Neural crest cell (in vitro differentiated cells): ENCODE measurements at regions not wholly inside any gene's neighbourhood (a gene's known extent, or its start where the extent isn't known, plus 50 kb on each side); places are given as distances from the start of the nearest gene placed in this dataset.

ENCODE experiments used
- DNase-seq: peaks from one replicate; pipeline ENCODE4 v3.0.0; 2021; ENCODE audit warnings: low read depth, mixed read lengths, low spot score
- H3K27ac Mint-ChIP-seq: one replicate; pipeline ENCODE4 v1.8.0; 2021; ENCODE audit warnings: mild to moderate bottlenecking, mixed read lengths; ENCODE audit not compliant: unreplicated experiment
- H3K27me3 Mint-ChIP-seq: 2 replicates; pipeline ENCODE4 v1.8.0; 2021; ENCODE audit warnings: low read depth, mild to moderate bottlenecking, mixed read lengths
- H3K36me3 Mint-ChIP-seq: 2 replicates; pipeline ENCODE4 v1.8.0; 2021; ENCODE audit warnings: low read depth, mild to moderate bottlenecking, mixed read lengths
- H3K4me1 Mint-ChIP-seq: 2 replicates; pipeline ENCODE4 v1.8.0; 2021; ENCODE audit warnings: mixed read lengths
- H3K4me3 Mint-ChIP-seq: one replicate; pipeline ENCODE4 v1.8.0; 2021; ENCODE audit warnings: mild to moderate bottlenecking, mixed read lengths
- H3K9me3 Mint-ChIP-seq: 2 replicates; pipeline ENCODE4 v1.8.0; 2021; ENCODE audit warnings: mixed read lengths
- TF ChIP-seq, protein P1 (sequence below): fragments of 200-600 bp; sonication (generic); conservative IDR thresholded peaks from 2 replicates; pipeline ENCODE4 v1.5.0; 2021; ENCODE audit warnings: antibody characterized with exemption, mild to moderate bottlenecking

DNA sequence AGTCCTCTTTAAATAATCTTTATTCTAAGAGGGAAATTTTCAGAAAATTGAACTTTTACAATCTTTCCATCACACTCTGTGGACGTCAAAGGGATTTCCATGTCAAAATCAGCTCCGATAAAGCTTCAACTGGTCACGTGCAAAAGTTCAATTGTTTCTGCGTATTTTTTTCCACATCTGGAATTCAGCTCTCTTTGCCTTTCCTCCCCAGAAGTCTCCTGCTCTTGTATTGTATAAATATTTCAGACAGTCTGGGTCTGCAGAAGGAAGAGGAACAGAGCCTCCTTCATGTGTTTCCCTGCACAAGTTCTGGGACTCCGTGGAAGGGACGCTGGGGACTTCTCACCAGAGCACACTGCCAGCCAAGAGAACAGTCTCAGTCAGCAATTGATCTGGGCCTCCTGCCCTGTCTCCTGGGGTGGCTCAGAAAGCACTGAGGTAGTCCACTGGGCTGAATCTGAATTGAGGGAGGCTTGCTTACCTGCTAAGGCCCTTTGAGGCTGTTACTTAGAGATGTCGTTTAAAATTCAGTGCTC, 251.5 kb downstream of the TFCP2L1 start:
- TF ChIP-seq, protein P1, sequence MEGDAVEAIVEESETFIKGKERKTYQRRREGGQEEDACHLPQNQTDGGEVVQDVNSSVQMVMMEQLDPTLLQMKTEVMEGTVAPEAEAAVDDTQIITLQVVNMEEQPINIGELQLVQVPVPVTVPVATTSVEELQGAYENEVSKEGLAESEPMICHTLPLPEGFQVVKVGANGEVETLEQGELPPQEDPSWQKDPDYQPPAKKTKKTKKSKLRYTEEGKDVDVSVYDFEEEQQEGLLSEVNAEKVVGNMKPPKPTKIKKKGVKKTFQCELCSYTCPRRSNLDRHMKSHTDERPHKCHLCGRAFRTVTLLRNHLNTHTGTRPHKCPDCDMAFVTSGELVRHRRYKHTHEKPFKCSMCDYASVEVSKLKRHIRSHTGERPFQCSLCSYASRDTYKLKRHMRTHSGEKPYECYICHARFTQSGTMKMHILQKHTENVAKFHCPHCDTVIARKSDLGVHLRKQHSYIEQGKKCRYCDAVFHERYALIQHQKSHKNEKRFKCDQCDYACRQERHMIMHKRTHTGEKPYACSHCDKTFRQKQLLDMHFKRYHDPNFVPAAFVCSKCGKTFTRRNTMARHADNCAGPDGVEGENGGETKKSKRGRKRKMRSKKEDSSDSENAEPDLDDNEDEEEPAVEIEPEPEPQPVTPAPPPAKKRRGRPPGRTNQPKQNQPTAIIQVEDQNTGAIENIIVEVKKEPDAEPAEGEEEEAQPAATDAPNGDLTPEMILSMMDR: no peak
- Mint-ChIP-seq H3K4me1 (peaks cover 4% of the 10 kb centered on the region), H3K9me3 (no peaks in the 10 kb centered on the region), H3K27me3 (peaks cover 10% of the 10 kb centered on the region), H3K27ac (no peak overlapping the region), H3K4me3 (no peak overlapping the region), H3K36me3 (no peaks in the 10 kb centered on the region)
- no peak for DNase-seq

DNA sequence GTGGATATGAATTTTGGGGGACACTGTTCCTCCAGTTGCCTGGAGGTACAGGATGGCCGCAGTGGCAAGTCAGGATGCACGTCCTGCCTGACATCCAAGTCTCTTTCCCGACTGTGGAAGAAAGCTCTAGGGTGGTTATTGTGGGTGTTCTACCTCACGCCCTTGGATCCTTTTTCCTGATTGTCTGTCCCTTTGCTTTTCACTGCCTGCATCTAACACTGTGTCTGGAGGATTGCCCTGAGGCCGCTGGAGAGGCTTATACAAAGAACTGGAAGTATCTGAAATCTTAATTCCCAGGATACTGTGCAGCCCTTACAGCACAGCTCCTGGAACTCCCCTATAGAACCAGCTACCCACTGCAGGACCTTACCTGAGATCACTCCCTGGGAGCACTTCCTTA, 250.5 kb downstream of the TFCP2L1 start:
- peaks cover 4% of the 10 kb centered on the region for H3K4me1 Mint-ChIP-seq
- H3K36me3 Mint-ChIP-seq: no peaks in the 10 kb centered on the region
- H3K4me3 Mint-ChIP-seq: no peak overlapping the region
- H3K9me3 Mint-ChIP-seq: no peaks in the 10 kb centered on the region
- no peak for DNase-seq
- TF ChIP-seq, protein P1: no peak
- H3K27me3 Mint-ChIP-seq: peaks cover 10% of the 10 kb centered on the region
- H3K27ac Mint-ChIP-seq: no peak overlapping the region

DNA sequence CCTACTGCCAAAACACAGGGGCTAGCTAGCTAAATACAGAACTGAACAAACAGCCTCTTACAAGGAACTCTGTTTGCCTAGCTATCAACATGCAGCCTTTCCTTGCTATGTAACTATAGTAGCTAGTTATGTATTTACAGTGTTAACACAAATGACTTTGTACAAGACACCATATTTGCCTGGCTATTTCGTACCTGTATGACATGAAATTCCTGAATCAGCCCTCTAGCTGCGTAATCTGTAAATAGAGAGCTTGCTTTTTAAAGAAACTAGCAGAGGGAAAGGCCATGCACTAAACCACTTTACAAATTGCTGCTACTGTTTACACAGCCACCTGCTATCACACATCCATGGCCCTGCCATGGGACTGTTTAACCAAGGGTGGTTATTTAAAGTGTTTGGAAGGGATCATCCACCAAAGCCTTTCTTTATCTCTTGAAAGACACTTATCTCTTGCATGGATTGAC, 248.7 kb downstream of the TFCP2L1 start:
- no peak overlapping the region for H3K27ac Mint-ChIP-seq
- H3K4me1 Mint-ChIP-seq: peaks cover 4% of the 10 kb centered on the region
- TF ChIP-seq, protein P1: no peak
- H3K36me3 Mint-ChIP-seq: no peaks in the 10 kb centered on the region
- H3K27me3 Mint-ChIP-seq: no peaks in the 10 kb centered on the region
- no peak overlapping the region for H3K4me3 Mint-ChIP-seq
- no peak for DNase-seq
- H3K9me3 Mint-ChIP-seq: no peaks in the 10 kb centered on the region

DNA sequence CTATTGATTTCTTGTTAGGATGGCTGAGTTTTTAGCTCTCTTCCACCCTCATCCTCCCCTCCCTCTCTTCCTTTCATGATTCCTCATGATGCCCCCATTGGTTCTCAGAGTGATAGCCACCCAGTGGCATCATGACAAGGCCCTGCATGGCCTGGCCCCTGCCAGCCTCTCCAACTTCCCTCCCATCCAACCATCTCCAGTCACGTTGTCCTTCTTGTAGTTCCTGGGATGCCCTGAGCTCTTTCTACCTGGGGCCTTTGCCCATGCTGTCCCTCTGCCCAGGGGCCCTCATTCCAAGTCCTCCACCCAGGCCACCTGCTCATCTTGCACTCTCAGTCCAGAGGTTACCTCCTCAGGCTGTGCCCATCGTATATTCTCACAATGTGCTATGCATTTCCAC, 247.5 kb downstream of the TFCP2L1 start:
- DNase-seq: no peak
- H3K27me3 Mint-ChIP-seq: no peaks in the 10 kb centered on the region

DNA sequence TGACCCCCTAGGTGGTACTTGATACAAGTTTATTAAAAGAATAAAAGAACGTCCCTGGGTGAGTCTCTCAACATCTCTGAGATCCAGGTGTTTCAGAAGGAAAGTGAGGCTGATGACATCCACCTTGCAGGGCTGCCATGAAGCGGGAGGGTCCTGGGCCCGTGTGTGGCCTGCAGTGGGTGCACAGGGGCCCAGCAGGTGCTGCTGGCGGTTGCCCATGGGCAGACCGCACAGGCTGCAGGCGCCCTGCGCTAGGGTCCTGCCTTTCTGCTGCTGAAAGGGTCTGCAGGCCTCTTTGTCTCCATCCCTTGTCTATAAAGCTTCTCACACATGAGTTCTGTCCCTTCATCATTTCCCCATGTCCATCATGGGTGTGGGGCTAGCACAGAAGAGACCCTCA, 247.0 kb downstream of the TFCP2L1 start:
- TF ChIP-seq, protein P1: no peak
- no peak overlapping the region for H3K27ac Mint-ChIP-seq
- no peak for DNase-seq
- no peak overlapping the region for H3K4me3 Mint-ChIP-seq
- H3K36me3 Mint-ChIP-seq: no peaks in the 10 kb centered on the region
- no peaks in the 10 kb centered on the region for H3K9me3 Mint-ChIP-seq
- peaks cover 4% of the 10 kb centered on the region for H3K4me1 Mint-ChIP-seq
- no peaks in the 10 kb centered on the region for H3K27me3 Mint-ChIP-seq

More for the DNA sequence above, 247.5 kb downstream of the TFCP2L1 start:
- no peak overlapping the region for H3K4me3 Mint-ChIP-seq
- H3K4me1 Mint-ChIP-seq: peaks cover 4% of the 10 kb centered on the region
- no peak overlapping the region for H3K27ac Mint-ChIP-seq
- TF ChIP-seq, protein P1: no peak
- no peaks in the 10 kb centered on the region for H3K9me3 Mint-ChIP-seq
- no peaks in the 10 kb centered on the region for H3K36me3 Mint-ChIP-seq
